HCEC 1CT (cell line): ENCODE measurements at regions not wholly inside any gene's neighbourhood (a gene's known extent, or its start where the extent isn't known, plus 50 kb on each side); places are given as distances from the start of the nearest gene placed in this dataset.
"Not testable (repeated sequence)": the region's sequence is repeated elsewhere in the genome, so short reads cannot be mapped to it uniquely, and the experiment has no call there.

ENCODE experiments used
- DNase-seq: peaks from one replicate; pipeline ENCODE4 v3.0.0-alpha.2; 2017

GRCh38 chr6:139960671-139961070, 586.2 kb upstream of the CITED2 start:
- DNase-seq = no peak

DNA sequence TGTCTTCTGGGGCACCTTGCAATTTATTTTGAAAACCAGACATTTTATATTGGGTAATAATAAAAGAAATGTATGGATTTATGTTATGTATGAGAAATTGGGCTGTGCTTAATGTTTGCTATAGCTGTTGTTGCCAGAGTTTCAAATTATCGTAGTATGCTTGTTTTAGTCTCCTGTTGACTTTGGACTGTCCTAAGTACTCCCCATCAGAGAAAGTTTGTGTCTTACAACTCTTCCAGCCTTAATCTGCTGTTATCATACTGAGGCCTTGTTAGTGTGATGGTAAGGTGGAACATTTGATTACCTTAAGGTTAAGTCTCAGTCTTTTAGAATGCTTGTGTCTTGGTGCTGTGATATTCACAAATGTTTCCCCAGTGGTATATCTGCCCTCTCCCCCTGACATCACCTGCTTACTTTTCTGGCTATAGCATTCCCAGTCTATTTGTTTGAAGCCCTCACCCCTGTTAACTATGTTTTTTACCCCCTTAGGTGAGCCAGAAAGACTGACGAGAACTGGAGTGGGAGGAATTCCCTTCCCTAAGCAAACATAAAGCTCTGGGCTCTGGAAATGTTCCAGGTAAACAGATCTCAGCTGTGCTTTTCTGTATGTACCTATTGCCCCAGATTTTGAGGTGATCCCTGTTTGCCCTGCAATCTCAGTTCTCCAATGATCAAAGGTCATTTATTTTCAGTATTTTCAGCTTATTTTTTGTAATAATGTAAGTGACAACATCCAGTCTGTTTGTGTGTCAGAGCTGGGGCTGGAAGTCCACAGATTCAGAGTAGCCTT, 581.1 kb upstream of the CITED2 start:
- DNase-seq = no peak

- DNase-seq = no peak
These were observed 580.1 kb upstream of the CITED2 start for GRCh38 chr6:139954463-139955071.

GRCh38 chr6:139953780-139954179, 579.3 kb upstream of the CITED2 start:
- DNase-seq = not testable (repeated sequence)

- DNase-seq = no peak
These were observed 576.7 kb upstream of the CITED2 start for GRCh38 chr6:139951172-139951571.

DNA sequence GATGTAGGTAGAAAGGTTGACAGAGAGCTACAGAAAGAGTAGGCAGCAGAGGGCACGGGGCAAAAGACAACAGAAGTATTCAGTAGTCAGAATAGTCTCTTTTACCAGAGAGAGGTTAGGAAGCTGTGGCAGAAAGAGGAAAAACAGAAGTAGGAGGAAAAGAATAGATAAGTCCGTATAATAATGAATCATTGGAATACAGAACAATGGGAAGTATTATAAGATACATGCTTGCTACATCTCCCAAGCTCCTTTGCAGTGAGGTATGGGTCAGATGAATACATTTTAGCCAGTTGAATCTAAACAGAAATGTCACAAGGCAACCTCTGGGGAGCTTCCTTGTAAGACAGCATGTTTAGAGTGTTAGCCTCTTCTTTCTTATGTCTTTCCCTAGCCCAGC, 570.5 kb upstream of the CITED2 start:
- no peak for DNase-seq

GRCh38 chr6:139944131-139944530, 569.7 kb upstream of the CITED2 start:
- DNase-seq = no peak

GRCh38 chr6:139943391-139943790, 568.9 kb upstream of the CITED2 start:
- peak; percentile 92 for DNase-seq

DNA sequence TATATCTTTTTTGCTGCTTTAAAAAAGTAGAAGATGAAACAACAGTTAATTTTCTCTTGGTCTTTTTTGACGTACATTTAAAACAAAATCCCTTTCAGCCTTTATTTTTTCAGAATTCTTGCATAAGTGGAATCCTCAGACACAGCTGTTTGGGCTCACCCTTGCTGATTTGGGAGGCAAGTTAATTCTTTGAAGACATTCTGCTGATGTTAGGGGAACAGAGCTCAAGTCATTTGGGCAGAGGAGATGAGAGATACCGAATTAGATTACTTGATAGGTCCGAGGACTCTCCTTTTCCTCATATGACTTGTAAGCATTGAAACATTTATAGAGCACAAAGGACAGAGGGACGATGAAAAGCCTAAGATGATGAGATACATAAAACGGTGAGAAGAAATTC, 567.9 kb upstream of the CITED2 start:
- DNase-seq = no peak

- no peak for DNase-seq
These were observed 567.4 kb upstream of the CITED2 start for GRCh38 chr6:139941826-139942225.

- no peak for DNase-seq
These were observed 566.6 kb upstream of the CITED2 start for GRCh38 chr6:139940741-139941729.

DNA sequence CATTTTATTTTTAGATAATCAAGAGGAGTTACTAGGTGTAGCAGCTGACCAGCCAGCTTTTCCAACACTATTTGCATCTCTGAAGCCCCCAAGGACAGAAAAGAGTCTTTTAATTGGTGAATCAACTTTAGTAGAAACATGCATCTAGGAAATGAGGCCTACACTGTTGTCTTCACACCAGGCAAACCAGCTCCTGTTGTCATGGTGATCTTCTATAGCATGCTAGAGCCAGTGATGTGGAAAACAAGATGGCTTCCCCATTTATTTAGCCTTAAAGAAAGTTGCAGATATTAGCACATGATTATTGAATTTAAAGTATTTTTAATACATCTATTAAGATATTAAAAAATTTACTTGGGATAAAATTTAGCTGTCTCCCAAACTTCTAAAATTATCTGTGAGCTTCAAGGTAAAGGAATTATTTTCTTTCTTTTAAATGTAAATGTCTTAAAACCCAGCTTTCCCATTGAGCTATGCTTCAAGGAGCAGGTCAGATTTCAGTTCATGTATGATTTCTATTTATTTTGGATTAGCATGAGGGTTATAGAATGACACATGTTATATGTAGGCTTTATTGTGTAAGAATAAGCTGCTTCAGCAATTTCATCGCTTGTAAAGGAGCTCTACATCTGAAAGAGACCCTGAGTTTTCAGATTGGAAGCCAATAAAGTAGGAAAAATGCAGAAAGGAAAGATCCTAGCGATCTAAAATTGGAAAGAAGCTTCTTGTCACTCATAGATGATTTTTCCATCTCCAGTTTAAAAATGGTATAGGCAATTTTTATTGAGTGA, 564.9 kb upstream of the CITED2 start:
- no peak for DNase-seq

DNA sequence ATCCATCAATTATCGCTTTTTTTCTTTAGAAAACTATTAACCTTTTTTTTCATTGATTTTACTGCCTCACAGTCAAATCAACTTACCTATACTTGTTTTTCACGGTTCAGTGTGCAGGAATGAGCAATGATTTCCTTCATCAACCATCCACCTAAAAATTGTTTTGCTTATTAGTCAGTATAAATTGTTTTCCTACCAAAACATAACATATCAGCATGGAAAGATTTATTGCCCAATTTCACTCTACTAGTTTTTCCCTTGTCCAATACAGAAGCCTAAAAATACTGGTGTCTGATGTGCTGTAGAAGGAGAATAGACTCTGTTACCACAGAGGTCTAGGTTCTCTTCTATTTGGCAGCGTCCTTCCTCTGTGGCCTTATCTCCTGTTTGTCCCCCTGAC, 558.2 kb upstream of the CITED2 start:
- no peak for DNase-seq

GRCh38 chr6:139931747-139932146, 557.3 kb upstream of the CITED2 start:
- DNase-seq = no peak

DNA sequence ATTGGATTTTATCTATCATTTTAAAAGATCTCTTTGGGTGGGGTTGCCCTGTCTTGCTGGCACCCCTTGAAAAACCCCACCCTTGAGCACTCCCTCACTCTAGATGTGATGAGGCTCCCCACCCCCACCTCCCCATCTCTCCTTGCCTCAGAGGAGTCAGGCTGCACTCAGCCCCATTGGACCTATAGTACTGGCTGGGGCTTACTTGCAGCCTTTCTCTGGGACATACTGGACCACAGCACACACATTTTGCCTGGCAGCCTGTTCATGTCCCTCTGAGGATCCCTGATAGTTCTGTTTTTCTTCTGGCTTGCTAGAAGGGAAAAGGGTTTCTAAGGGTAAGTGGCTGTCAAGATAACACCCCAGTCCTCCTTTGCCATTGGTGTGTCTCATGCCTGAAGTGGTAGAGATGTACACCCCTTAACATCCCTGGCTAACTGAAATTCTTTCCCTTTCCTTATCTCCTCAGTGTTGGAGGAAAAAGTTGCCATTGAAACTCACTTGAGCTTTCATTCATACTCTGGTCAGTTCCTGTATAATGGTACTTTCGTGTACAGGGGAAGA, 553.4 kb upstream of the CITED2 start:
- DNase-seq = no peak

DNA sequence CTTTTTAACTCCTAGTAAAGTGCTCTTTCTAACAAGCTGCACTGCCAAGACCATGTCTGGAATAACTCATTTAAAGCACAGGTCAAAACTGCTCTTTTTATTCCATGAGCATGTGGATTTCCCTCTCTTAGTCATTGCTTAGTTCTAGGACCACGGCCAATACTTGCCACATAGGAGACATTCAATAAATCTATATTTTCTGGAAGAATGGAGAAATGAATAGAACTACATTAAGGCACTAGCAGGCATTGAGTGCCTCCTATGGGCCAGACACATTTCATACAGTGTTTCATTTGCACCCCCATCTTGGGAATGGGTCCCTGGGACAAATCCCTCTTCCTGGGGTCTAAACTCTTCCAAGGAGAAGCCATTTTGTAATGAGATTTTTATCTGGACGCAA, 552.8 kb upstream of the CITED2 start:
- DNase-seq = peak; percentile 88

GRCh38 chr6:139926711-139927110, 552.3 kb upstream of the CITED2 start:
- peak; percentile 49 for DNase-seq

GRCh38 chr6:139925894-139926641, 551.6 kb upstream of the CITED2 start:
- no peak for DNase-seq

GRCh38 chr6:139923964-139924475, 549.6 kb upstream of the CITED2 start:
- DNase-seq = no peak

DNA sequence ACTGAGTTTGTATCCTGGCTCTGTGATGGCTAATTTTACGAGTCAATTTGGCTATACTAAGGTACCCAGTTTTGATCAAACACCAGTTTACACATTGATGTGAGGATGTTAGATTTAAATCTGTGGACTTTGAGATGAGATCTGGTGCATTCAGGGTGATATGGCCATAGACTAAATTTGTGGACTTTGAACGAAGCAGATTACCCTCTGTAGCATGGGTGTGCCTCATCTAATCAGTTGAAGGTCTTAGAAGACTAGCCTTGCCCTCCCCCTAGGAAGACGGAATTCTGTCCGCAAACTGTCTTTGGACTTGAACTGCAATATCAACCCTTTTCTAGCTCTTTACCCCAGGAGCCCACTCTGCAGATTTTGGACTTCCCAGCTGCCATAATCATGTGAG, 547.8 kb upstream of the CITED2 start:
- no peak for DNase-seq

- DNase-seq = no peak
These were observed 546.3 kb upstream of the CITED2 start for GRCh38 chr6:139920776-139921100.
